ENCODE measurements at regions not wholly inside any gene's neighbourhood (a gene's known extent, or its start where the extent isn't known, plus 50 kb on each side); places are given as distances from the start of the nearest gene placed in this dataset.
"Not testable (repeated sequence)": the region's sequence is repeated elsewhere in the genome, so short reads cannot be mapped to it uniquely, and the experiment has no call there.

DNA sequence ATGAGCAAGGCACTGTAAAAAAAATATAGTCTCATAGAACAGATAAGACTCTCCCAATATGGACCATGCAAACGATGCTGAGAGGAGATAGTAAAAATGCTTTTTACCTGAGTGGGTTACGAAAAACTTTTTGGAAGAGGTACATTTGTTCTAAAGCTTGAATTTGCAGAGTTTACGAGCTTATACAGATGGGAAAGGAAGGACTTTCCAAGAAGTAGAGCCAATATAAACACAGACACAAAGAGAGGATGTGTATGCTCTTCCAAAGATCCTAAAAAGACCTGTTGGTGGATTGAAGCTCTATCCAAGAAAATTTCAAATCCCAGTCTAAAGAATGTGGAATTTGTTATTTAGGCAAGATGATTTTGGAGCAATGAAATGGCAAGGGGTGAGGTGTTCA lies 127.1 kb upstream of the SLCO6A1 start:
- no peaks in the 10 kb centered on the region for H3K9me3 ChIP-seq
- no peak overlapping the region for H3K4me3 ChIP-seq
- no peaks in the 10 kb centered on the region for H3K36me3 ChIP-seq
- H3K27me3 ChIP-seq = no peaks in the 10 kb centered on the region
- TF ChIP-seq, protein P1, sequence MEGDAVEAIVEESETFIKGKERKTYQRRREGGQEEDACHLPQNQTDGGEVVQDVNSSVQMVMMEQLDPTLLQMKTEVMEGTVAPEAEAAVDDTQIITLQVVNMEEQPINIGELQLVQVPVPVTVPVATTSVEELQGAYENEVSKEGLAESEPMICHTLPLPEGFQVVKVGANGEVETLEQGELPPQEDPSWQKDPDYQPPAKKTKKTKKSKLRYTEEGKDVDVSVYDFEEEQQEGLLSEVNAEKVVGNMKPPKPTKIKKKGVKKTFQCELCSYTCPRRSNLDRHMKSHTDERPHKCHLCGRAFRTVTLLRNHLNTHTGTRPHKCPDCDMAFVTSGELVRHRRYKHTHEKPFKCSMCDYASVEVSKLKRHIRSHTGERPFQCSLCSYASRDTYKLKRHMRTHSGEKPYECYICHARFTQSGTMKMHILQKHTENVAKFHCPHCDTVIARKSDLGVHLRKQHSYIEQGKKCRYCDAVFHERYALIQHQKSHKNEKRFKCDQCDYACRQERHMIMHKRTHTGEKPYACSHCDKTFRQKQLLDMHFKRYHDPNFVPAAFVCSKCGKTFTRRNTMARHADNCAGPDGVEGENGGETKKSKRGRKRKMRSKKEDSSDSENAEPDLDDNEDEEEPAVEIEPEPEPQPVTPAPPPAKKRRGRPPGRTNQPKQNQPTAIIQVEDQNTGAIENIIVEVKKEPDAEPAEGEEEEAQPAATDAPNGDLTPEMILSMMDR (IDR thresholded peaks at IDR 0.05) = no peak
- H3K27ac ChIP-seq = peak overlapping the region; percentile 78 to 91
- no peak for DNase-seq (ENCODE audit: low spot score)
- H3K4me1 ChIP-seq = peaks cover 0 to 25% of the 10 kb centered on the region in 2 donors

DNA sequence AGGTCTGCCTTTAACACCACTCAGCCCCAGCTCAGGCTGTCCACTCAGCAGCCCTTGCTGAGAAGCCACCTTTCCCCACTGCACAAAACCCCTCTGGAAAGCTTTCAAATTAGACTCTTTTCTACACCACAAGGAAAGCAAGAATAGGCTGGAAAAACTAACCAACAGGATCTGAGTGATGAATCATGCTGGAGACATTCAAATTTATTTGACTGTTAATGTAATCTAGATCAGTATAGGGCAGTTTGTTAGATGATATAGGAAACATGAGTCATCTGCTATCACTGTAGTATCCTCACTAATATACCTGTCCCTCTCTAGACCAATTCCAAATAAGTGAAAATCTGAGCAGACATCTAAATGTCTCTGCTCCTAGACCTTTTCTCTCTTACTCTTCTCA lies 127.8 kb upstream of the PAM start:
- no peaks in the 10 kb centered on the region for H3K36me3 ChIP-seq
- no peak for DNase-seq (ENCODE audit: low spot score)
- peak overlapping the region; percentile 78 to 91 for H3K27ac ChIP-seq
- TF ChIP-seq, protein P1 (IDR thresholded peaks at IDR 0.05) = no peak
- peaks cover 0 to 25% of the 10 kb centered on the region in 2 donors for H3K4me1 ChIP-seq
- no peaks in the 10 kb centered on the region for H3K9me3 ChIP-seq
- no peak overlapping the region for H3K4me3 ChIP-seq
- H3K27me3 ChIP-seq = no peaks in the 10 kb centered on the region

DNA sequence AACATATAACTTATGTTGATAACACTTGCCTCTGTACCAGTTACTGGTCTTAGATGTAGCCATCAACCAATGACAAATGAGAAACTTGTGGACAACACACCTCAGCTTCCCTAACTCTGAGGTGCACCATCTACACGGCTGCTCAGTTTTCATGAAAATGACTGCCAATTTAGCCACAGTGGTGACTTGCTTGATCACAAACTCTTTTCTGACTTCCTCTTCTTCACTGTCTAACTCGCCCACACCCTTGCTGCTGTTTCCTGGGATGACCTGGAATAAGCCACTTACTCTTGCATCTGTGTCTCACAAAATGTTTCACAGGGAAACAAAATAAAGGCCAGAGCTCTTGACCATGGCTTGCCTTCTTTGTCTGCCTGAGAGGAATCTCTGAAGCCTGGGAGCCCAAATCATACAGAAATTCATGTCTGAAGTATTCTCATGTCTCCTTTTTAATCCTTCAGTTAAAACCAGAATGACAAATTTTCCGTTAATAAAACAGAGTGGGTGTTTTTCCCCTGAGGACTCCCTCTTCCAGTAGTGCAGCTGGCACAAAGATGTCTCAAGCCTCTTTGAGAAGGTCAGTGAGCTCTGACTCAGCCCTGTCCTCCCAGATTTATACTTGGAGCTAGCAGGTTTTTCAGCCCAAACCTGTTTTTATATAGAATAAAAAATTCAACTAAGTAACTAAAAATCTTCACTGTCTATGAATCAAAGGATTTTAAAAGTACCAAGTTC lies 126.5 kb upstream of the PAM start:
- peak overlapping the region; percentile 78 to 91 for H3K27ac ChIP-seq
- TF ChIP-seq, protein P1 (IDR thresholded peaks at IDR 0.05) = no peak
- no peak for DNase-seq (ENCODE audit: low spot score)
- peaks cover 0 to 2% of the 10 kb centered on the region in 2 donors for H3K9me3 ChIP-seq
- no peaks in the 10 kb centered on the region for H3K36me3 ChIP-seq
- H3K4me3 ChIP-seq = no peak overlapping the region
- H3K4me1 ChIP-seq = peaks cover 0 to 25% of the 10 kb centered on the region in 2 donors
- H3K27me3 ChIP-seq = no peaks in the 10 kb centered on the region

DNA sequence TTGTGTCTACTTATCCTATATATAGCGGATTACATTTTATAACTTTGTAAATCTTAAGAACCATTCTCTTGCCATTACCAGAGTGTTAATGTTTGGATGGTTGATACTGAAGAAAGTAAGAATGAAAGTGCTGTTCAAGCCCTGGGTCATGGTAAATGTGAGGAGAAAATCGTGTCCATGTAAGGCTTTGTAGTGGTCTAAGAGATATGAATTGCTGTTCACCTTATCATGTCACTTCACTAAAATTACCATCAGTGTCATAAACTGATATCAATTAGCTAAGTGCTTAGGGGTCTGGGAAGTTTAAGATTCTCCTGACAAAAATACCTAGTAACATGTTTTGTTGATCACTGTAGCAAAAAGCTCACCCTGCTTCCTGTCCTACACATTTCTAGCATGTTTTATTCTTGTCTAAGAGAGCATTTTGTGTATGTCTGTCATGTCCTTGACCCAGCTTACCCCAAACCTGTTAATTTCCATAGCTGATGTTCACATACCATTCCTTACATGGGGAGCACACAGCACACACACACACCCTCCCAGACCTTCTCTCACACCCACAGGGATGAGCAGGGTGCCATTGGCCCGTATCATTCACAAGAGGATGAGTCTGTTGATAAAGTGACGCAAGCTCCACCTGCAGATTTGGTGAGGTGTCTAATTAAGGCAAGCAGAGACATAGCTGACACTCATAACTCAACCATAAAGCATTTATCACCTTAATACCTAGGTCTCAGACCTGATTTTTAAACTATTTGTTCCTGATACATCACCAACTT lies 125.1 kb upstream of the PAM start:
- no peaks in the 10 kb centered on the region for H3K27me3 ChIP-seq
- no peak for DNase-seq (ENCODE audit: low spot score)
- H3K4me1 ChIP-seq = peaks cover 0 to 23% of the 10 kb centered on the region in 2 donors
- H3K27ac ChIP-seq = peak overlapping the region; percentile 78 to 91
- no peak overlapping the region for H3K4me3 ChIP-seq
- H3K36me3 ChIP-seq = no peaks in the 10 kb centered on the region
- TF ChIP-seq, protein P1 (IDR thresholded peaks at IDR 0.05) = no peak
- peaks cover 0 to 9% of the 10 kb centered on the region in 2 donors for H3K9me3 ChIP-seq

DNA sequence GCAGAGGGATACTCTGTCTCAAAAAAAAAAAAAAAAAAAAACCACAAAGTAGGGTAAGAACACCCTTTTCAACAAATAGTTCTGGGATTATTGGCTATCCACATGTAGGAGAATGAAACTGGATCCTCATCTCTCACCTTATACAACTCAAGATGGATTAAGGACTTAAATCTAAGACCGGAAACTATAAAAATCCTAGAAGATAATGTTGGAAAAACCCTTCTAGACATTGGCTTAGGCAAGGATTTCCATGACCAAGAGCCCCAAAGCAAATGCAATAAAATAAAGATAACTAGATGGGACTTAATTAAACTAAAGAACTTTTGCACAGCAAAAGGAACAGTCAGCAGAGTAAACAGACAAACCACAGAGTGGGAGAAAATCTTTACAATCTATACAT lies 119.7 kb upstream of the PAM start:
- H3K36me3 ChIP-seq; DNase-seq (ENCODE audit: low spot score); H3K4me3 ChIP-seq; H3K4me1 ChIP-seq; H3K27ac ChIP-seq; H3K27me3 ChIP-seq; H3K9me3 ChIP-seq: not testable (repeated sequence)

DNA sequence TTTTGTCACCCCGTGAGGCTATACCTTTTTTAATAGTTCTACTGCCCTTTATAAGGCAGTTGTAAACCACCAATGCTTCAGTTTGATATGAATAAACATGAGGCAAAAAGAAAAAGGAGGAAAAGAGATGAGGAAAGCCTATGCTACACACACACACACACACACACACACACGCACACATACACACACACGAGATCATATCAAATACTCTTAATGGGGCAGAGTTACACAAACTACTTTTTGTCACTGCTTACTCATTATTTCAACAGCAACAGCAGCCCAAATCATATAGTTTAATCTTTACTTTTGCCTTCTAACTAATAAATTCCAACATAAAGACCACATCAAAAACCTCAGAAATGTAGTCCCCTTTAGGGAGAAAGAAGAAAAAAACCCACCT lies 116.8 kb upstream of the PAM start:
- peak overlapping the region; percentile 54 to 81 for H3K27ac ChIP-seq

More for the DNA sequence above, 116.8 kb upstream of the PAM start:
- Histone ChIP-seq H3K4me1 (no peaks in the 10 kb centered on the region), H3K9me3 (peaks cover 0 to 16% of the 10 kb centered on the region in 2 donors), H3K27me3 (no peaks in the 10 kb centered on the region), H3K4me3 (no peak overlapping the region), H3K36me3 (no peaks in the 10 kb centered on the region)
- DNase-seq (ENCODE audit: low spot score) = no peak
- TF ChIP-seq, protein P1 (IDR thresholded peaks at IDR 0.05) = no peak
